ENCODE measurements at regions not wholly inside any gene's neighbourhood (a gene's known extent, or its start where the extent isn't known, plus 50 kb on each side); places are given as distances from the start of the nearest gene placed in this dataset.

GRCh38 chr1:67495327-67495726, 65.1 kb upstream of the SERBP1 start:
- ChIA-PET POLR2A (ENCODE audit: unreplicated experiment) (interaction anchor here (0.6 kb wide), 1 partner anchor 9 kb away, joined by 4 read pairs; no protein-coding TSS in a partner anchor), CTCF (no interaction called here)
- Histone ChIP-seq H3K27me3 (ENCODE audit: insufficient read depth, low read depth) (no peaks in the 10 kb centered on the region), H3K4me1 (replicated peaks; ENCODE audit: insufficient read depth) (no peaks in the 10 kb centered on the region), H3K79me2 (ENCODE audit: low read depth) (no peaks in the 10 kb centered on the region), H2AFZ (no peak overlapping the region), H3K4me2 (no peak overlapping the region), H3K9me3 (ENCODE audit: insufficient read depth, low read depth) (no peaks in the 10 kb centered on the region), H3K4me3 (no peak overlapping the region), H3K9me2 (ENCODE audit: insufficient read depth) (no peaks in the 10 kb centered on the region), H3K36me3 (ENCODE audit: low read depth) (no peaks in the 10 kb centered on the region), H4K20me1 (ENCODE audit: insufficient read depth) (no peaks in the 10 kb centered on the region), H3K27ac (no peak overlapping the region), H3F3A (ENCODE audit: insufficient read depth, low read depth) (no peaks in the 10 kb centered on the region)
- intact Hi-C loops (cut with micrococcal nuclease; ENCODE audit: unreplicated experiment) = no loop called here
- no peak for DNase-seq
- BruUV-seq (replicated peaks) = no TSS peak
- no peak for TF ChIP-seq EZH2 (IDR thresholded peaks at IDR 0.05; ENCODE audit: low read depth)
- no peak for TF ChIP-seq CTCF (conservative IDR thresholded peaks at IDR 0.05)

GRCh38 chr1:67496329-67496728, 66.1 kb upstream of the SERBP1 start:
- no peaks in the 10 kb centered on the region for H3K9me2 ChIP-seq (ENCODE audit: insufficient read depth)
- no peaks in the 10 kb centered on the region for H3K4me1 ChIP-seq (replicated peaks; ENCODE audit: insufficient read depth)
- no peak overlapping the region for H2AFZ ChIP-seq
- ChIA-PET POLR2A (ENCODE audit: unreplicated experiment) (interaction anchor here (0.6 kb wide), 1 partner anchor 106 kb away, joined by 17 read pairs; no protein-coding TSS in a partner anchor), CTCF (no interaction called here)
- H3K27me3 ChIP-seq (ENCODE audit: insufficient read depth, low read depth) = no peaks in the 10 kb centered on the region
- no peak overlapping the region for H3K4me3 ChIP-seq
- H3K27ac ChIP-seq = no peak overlapping the region
- H3K79me2 ChIP-seq (ENCODE audit: low read depth) = no peaks in the 10 kb centered on the region
- BruUV-seq (replicated peaks) = no TSS peak
- H3F3A ChIP-seq (ENCODE audit: insufficient read depth, low read depth) = no peaks in the 10 kb centered on the region
- DNase-seq = no peak
- no peak overlapping the region for H3K4me2 ChIP-seq
- H3K9me3 ChIP-seq (ENCODE audit: insufficient read depth, low read depth) = no peaks in the 10 kb centered on the region
- intact Hi-C loops (cut with micrococcal nuclease; ENCODE audit: unreplicated experiment) = no loop called here
- TF ChIP-seq CTCF (conservative IDR thresholded peaks at IDR 0.05) (no peak), EZH2 (IDR thresholded peaks at IDR 0.05; ENCODE audit: low read depth) (no peak)
- H3K36me3 ChIP-seq (ENCODE audit: low read depth) = no peaks in the 10 kb centered on the region
- H4K20me1 ChIP-seq (ENCODE audit: insufficient read depth) = no peaks in the 10 kb centered on the region

- Histone ChIP-seq H3K36me3 (ENCODE audit: low read depth) (no peaks in the 10 kb centered on the region), H3K9me3 (ENCODE audit: insufficient read depth, low read depth) (no peaks in the 10 kb centered on the region), H3F3A (ENCODE audit: insufficient read depth, low read depth) (no peaks in the 10 kb centered on the region), H3K27me3 (ENCODE audit: insufficient read depth, low read depth) (no peaks in the 10 kb centered on the region), H3K9me2 (ENCODE audit: insufficient read depth) (no peaks in the 10 kb centered on the region), H3K79me2 (ENCODE audit: low read depth) (no peaks in the 10 kb centered on the region), H3K27ac (no peak overlapping the region), H3K4me1 (replicated peaks; ENCODE audit: insufficient read depth) (no peaks in the 10 kb centered on the region), H3K4me3 (no peak overlapping the region; the same call in 1 of the 2 replicates), H2AFZ (0 out of 2 replicates have a peak overlapping the region, but pooled peaks have one; percentile 37), H3K4me2 (peak overlapping the region; percentile 62), H4K20me1 (ENCODE audit: insufficient read depth) (no peaks in the 10 kb centered on the region)
- no peak for TF ChIP-seq EZH2 (IDR thresholded peaks at IDR 0.05; ENCODE audit: low read depth)
- peak; percentile 96 for TF ChIP-seq CTCF (conservative IDR thresholded peaks at IDR 0.05)
- intact Hi-C loops (cut with micrococcal nuclease; ENCODE audit: unreplicated experiment) = loop anchor here (1.0 to 5.0 kb wide), 6 partner anchors 70 to 733 kb away; partner anchors contain the start of gene SERBP1
- peak; percentile 74 to 89 for DNase-seq
- ChIA-PET CTCF (interaction anchor here (0.5 to 2.0 kb wide), 11 partner anchors 29 to 505 kb away, joined by 3 to 16 read pairs (median 6); no protein-coding TSS in a partner anchor), POLR2A (ENCODE audit: unreplicated experiment) (interaction anchor here (0.7 kb wide), 1 partner anchor 289 kb away, joined by 4 read pairs; no protein-coding TSS in a partner anchor)
- BruUV-seq (replicated peaks) = no TSS peak
Measured at GRCh38 chr1:67500413-67500959, 70.3 kb upstream of the SERBP1 start.

Measured in PC-9 (cell line).